ENCODE measurements at regions not wholly inside any gene's neighbourhood (a gene's known extent, or its start where the extent isn't known, plus 50 kb on each side); places are given as distances from the start of the nearest gene placed in this dataset.

DNA sequence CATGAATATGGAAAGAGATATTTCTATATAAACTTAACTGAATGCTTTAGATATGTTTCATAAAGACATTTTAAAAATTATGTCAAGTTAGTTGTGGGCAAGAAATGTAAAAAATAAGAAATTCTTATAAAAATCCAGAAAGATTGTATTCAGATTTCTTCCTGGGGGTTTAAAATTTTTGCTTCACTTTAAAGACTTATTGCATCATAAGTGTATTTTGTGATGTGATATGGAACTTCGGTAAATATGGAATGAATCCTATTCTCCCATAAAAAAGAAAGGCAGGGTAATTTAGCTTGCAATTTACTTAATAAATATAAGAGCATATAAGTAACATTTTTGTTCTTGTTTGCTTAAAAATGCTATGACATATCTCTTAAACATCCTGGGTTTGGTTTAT lies 104.8 kb upstream of the CWC22 start:
- TF ChIP-seq, protein P1, sequence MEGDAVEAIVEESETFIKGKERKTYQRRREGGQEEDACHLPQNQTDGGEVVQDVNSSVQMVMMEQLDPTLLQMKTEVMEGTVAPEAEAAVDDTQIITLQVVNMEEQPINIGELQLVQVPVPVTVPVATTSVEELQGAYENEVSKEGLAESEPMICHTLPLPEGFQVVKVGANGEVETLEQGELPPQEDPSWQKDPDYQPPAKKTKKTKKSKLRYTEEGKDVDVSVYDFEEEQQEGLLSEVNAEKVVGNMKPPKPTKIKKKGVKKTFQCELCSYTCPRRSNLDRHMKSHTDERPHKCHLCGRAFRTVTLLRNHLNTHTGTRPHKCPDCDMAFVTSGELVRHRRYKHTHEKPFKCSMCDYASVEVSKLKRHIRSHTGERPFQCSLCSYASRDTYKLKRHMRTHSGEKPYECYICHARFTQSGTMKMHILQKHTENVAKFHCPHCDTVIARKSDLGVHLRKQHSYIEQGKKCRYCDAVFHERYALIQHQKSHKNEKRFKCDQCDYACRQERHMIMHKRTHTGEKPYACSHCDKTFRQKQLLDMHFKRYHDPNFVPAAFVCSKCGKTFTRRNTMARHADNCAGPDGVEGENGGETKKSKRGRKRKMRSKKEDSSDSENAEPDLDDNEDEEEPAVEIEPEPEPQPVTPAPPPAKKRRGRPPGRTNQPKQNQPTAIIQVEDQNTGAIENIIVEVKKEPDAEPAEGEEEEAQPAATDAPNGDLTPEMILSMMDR (conservative IDR thresholded peaks at IDR 0.05; ENCODE audit: low read depth, low read length), result no peak
- no peak for TF ChIP-seq EZH2 (IDR thresholded peaks at IDR 0.05; ENCODE audit: borderline replicate concordance, low read depth, low read length, poor library complexity, severe bottlenecking)

Data from A673 (cell line).